Rectal smooth muscle tissue (tissue), 1 donor: ENCODE measurements at regions not wholly inside any gene's neighbourhood (a gene's known extent, or its start where the extent isn't known, plus 50 kb on each side); places are given as distances from the start of the nearest gene placed in this dataset.

Experiments
- H3K27ac ChIP-seq: one replicate; pipeline ENCODE4 v1.7.0; 2013; ENCODE audit warnings: low read depth, low read length, inconsistent platforms
- H3K27me3 ChIP-seq: one replicate; pipeline ENCODE4 v1.7.0; 2013; ENCODE audit warnings: low read length; ENCODE audit not compliant: control insufficient read depth, insufficient read depth
- H3K36me3 ChIP-seq: one replicate; pipeline ENCODE4 v1.7.0; 2013; ENCODE audit warnings: low read length; ENCODE audit not compliant: control insufficient read depth, insufficient read depth
- H3K4me1 ChIP-seq: one replicate; pipeline ENCODE4 v1.7.0; 2013; ENCODE audit warnings: low read length; ENCODE audit not compliant: control insufficient read depth, insufficient read depth
- H3K4me3 ChIP-seq: one replicate; pipeline ENCODE4 v1.7.0; 2013; ENCODE audit warnings: low read length
- H3K9ac ChIP-seq: one replicate; pipeline ENCODE4 v1.7.0; 2013; ENCODE audit warnings: low read length

GRCh38 chr16:54842743-54843423, 87.8 kb upstream of the IRX5 start:
- H3K36me3 ChIP-seq: no peaks in the 10 kb centered on the region
- H3K4me3 ChIP-seq: no peak overlapping the region
- no peak overlapping the region for H3K27ac ChIP-seq
- H3K9ac ChIP-seq: no peak overlapping the region
- H3K27me3 ChIP-seq: no peaks in the 10 kb centered on the region
- H3K4me1 ChIP-seq: no peaks in the 10 kb centered on the region

- Histone ChIP-seq H3K27me3 (no peaks in the 10 kb centered on the region), H3K27ac (no peak overlapping the region), H3K4me1 (no peaks in the 10 kb centered on the region), H3K9ac (no peak overlapping the region), H3K36me3 (no peaks in the 10 kb centered on the region), H3K4me3 (no peak overlapping the region)
These were observed 101.0 kb upstream of the IRX5 start for GRCh38 chr16:54829691-54830090.

DNA sequence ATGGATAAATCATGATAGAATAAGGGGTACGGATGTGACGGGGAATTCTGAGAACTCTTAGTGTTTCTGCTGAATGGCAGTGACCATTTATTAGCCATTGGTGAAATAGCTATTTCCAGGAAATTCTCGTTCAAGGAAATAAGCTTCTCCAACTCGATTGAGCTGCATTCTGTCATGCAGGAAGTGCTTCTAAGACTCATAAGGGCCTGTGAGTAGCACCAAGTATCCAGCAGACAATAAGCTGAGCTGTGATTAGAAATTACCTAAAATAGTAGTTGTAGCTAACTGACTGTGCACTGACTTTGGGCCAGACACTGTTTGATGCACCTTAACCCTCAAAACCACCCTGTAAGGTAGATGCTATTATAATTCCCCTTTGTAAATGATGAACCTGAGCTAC, 107.8 kb upstream of the IRX5 start:
- Histone ChIP-seq H3K27me3 (no peaks in the 10 kb centered on the region), H3K4me3 (no peak overlapping the region), H3K9ac (no peak overlapping the region), H3K4me1 (no peaks in the 10 kb centered on the region), H3K27ac (no peak overlapping the region), H3K36me3 (no peaks in the 10 kb centered on the region)

- no peak overlapping the region for H3K4me3 ChIP-seq
- no peak overlapping the region for H3K27ac ChIP-seq
- H3K36me3 ChIP-seq: no peaks in the 10 kb centered on the region
- H3K9ac ChIP-seq: no peak overlapping the region
- no peaks in the 10 kb centered on the region for H3K27me3 ChIP-seq
- H3K4me1 ChIP-seq: no peaks in the 10 kb centered on the region
These were observed 108.2 kb upstream of the IRX5 start for GRCh38 chr16:54822492-54822891.

GRCh38 chr16:54821731-54822130, 108.9 kb upstream of the IRX5 start:
- Histone ChIP-seq H3K4me1 (no peaks in the 10 kb centered on the region), H3K9ac (no peak overlapping the region), H3K4me3 (no peak overlapping the region), H3K36me3 (no peaks in the 10 kb centered on the region), H3K27me3 (no peaks in the 10 kb centered on the region), H3K27ac (no peak overlapping the region)

DNA sequence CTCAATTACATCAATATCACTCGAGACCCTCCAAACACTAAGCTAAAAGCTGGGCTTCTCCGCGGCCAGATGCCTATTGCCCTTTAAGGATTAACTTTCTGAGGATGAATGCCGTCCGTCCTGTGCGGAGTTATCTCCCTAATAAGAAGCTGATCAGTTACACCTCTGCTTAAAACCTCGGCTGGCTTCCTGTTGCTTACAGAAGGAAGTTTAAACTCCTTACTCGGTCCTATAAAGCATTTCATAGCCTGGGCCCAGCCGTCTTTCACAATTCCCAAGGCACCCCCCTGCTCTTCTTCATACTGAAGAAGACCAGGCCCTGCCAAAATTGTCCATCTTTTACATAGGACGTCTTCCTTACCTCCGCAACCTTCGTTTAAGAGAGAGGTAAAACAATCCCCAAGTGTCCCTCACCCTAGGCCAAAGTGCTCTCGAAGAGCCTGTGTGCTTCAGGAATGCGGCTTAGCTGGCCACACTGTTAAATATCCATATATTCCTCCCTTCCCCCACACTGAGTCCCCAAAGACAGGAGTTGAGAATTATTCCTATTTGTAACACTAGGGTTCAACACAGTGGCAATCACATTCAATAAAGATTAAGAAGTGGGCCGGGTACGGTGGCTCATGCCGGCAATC, 112.6 kb upstream of the IRX5 start:
- Histone ChIP-seq H3K27me3 (no peaks in the 10 kb centered on the region), H3K36me3 (no peaks in the 10 kb centered on the region), H3K9ac (no peak overlapping the region), H3K27ac (no peak overlapping the region), H3K4me3 (no peak overlapping the region), H3K4me1 (no peaks in the 10 kb centered on the region)

GRCh38 chr16:54817432-54817831, 113.2 kb upstream of the IRX5 start:
- no peaks in the 10 kb centered on the region for H3K27me3 ChIP-seq
- no peaks in the 10 kb centered on the region for H3K4me1 ChIP-seq
- no peak overlapping the region for H3K9ac ChIP-seq
- H3K36me3 ChIP-seq: no peaks in the 10 kb centered on the region
- no peak overlapping the region for H3K4me3 ChIP-seq
- H3K27ac ChIP-seq: no peak overlapping the region

- Histone ChIP-seq H3K4me3 (no peak overlapping the region), H3K9ac (no peak overlapping the region), H3K27me3 (no peaks in the 10 kb centered on the region), H3K36me3 (no peaks in the 10 kb centered on the region), H3K27ac (no peak overlapping the region), H3K4me1 (no peaks in the 10 kb centered on the region)
These were observed 114.2 kb upstream of the IRX5 start for GRCh38 chr16:54816471-54816870.

GRCh38 chr16:54815177-54815576, 115.5 kb upstream of the IRX5 start:
- no peaks in the 10 kb centered on the region for H3K4me1 ChIP-seq
- no peak overlapping the region for H3K27ac ChIP-seq
- no peaks in the 10 kb centered on the region for H3K36me3 ChIP-seq
- no peak overlapping the region for H3K9ac ChIP-seq
- peaks cover 2% of the 10 kb centered on the region for H3K27me3 ChIP-seq
- no peak overlapping the region for H3K4me3 ChIP-seq

DNA sequence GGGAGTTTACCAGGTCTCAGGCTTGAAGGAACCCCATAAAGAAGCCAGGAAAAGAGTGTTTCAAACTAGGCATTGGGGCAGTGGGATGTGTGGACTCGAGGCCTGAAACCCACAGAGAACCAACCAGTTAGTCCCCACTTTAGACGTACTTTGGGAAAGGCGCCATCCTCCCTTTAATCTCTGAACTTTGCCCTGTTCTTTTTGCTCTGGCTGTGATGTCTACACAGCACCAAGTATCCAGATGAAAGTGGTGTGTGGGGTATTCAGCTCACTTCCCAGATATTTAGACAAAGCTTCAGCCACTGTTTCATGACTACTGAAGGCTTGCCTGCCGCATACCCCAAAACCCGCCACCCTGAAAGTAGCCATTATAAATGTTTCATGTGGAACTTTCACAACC, 116.9 kb upstream of the IRX5 start:
- Histone ChIP-seq H3K4me3 (no peak overlapping the region), H3K27ac (no peak overlapping the region), H3K36me3 (no peaks in the 10 kb centered on the region), H3K9ac (no peak overlapping the region), H3K4me1 (no peaks in the 10 kb centered on the region), H3K27me3 (peaks cover 2% of the 10 kb centered on the region)

DNA sequence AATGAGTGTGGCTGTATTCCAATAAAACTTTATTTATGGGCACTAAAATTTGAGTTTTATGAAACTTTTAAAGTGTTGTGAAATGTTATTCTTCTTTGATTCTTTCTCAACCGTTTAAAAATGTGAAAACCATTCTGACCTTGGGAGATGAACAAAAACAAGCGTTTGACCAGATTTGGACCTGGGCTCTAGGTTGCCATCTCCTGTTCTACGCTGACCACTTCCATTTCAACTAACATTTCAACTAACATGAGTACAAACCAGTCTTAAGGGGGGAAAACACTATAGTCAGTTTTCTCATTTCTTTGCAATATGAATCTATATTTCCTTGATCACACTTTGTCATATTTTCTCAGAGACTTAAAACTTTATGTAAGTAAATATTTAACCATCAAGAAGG, 118.4 kb upstream of the IRX5 start:
- no peak overlapping the region for H3K9ac ChIP-seq
- no peak overlapping the region for H3K4me3 ChIP-seq
- no peaks in the 10 kb centered on the region for H3K36me3 ChIP-seq
- H3K4me1 ChIP-seq: no peaks in the 10 kb centered on the region
- peaks cover 2% of the 10 kb centered on the region for H3K27me3 ChIP-seq
- H3K27ac ChIP-seq: no peak overlapping the region

GRCh38 chr16:54808890-54809289, 121.8 kb upstream of the IRX5 start:
- H3K4me1 ChIP-seq: no peaks in the 10 kb centered on the region
- H3K36me3 ChIP-seq: no peaks in the 10 kb centered on the region
- H3K4me3 ChIP-seq: no peak overlapping the region
- H3K27ac ChIP-seq: no peak overlapping the region
- H3K27me3 ChIP-seq: peaks cover 2% of the 10 kb centered on the region
- H3K9ac ChIP-seq: no peak overlapping the region

GRCh38 chr16:54806881-54807360, 123.7 kb upstream of the IRX5 start:
- no peaks in the 10 kb centered on the region for H3K36me3 ChIP-seq
- no peak overlapping the region for H3K9ac ChIP-seq
- H3K27me3 ChIP-seq: peaks cover 2% of the 10 kb centered on the region
- H3K4me3 ChIP-seq: no peak overlapping the region
- no peak overlapping the region for H3K27ac ChIP-seq
- H3K4me1 ChIP-seq: no peaks in the 10 kb centered on the region
